ENCODE measurements at regions not wholly inside any gene's neighbourhood (a gene's known extent, or its start where the extent isn't known, plus 50 kb on each side); places are given as distances from the start of the nearest gene placed in this dataset.
"Not testable (repeated sequence)": the region's sequence is repeated elsewhere in the genome, so short reads cannot be mapped to it uniquely, and the experiment has no call there.

- Mint-ChIP-seq H3K4me3 (no peak overlapping the region), H3K4me1 (no peaks in the 10 kb centered on the region), H3K27ac (no peak overlapping the region), H3K9me3 (peaks cover 0 to 9% (median 2%) of the 10 kb centered on the region in 7 donors), H3K36me3 (no peaks in the 10 kb centered on the region), H3K27me3 (no peaks in the 10 kb centered on the region)
- ATAC-seq (ENCODE audit: low read depth in 2 of 2) (no peak), DNase-seq (no peak)
Observed at GRCh38 chr4:74555231-74555630, 110.3 kb downstream of the AREG start.

DNA sequence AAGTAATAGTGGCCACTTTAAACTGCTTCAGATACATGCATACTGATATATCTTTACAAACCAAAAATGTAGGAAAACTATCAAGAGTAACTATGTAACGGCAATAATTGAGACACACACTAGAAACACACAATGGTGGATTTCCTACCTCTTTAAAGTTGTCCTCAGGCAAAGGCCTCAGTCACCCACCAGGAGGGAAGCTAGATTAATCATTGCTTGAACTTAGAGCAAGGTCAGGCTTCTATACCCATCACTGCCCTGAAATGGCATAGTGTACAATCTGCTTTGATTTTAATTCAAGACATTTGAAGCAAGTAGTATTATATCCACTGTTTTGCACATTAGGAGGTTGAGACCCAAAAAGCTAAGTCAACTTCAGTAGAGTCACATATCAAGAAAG is 110.9 kb downstream of the AREG start:
- DNase-seq (no peak), ATAC-seq (ENCODE audit: low read depth in 2 of 2) (no peak)
- no peak overlapping the region for H3K4me3 Mint-ChIP-seq
- H3K9me3 Mint-ChIP-seq, result peaks cover 0 to 9% (median 2%) of the 10 kb centered on the region in 7 donors
- no peak overlapping the region for H3K27ac Mint-ChIP-seq
- H3K4me1 Mint-ChIP-seq, result no peaks in the 10 kb centered on the region
- no peaks in the 10 kb centered on the region for H3K27me3 Mint-ChIP-seq
- H3K36me3 Mint-ChIP-seq, result no peaks in the 10 kb centered on the region

DNA sequence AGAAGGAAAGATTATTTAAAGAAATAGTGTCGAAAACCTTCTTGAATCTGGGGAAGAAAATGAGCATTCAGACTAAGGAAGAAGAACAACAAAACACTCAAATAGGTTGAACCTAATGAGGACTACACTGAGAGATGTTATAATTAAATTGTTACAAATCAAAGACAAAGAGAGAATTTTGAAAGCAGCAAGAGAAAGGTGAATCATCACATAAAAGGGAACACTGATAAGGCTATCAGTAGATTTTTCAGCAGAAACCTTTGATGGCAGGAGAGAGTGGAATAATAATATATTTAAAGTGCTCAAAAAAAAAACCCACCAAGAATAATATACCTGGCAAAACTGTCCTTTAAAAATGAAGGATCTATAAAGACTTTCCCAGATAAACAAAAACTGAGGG is 114.9 kb downstream of the AREG start:
- DNase-seq, result no peak
- no peaks in the 10 kb centered on the region for H3K4me1 Mint-ChIP-seq
- peaks cover 0 to 22% (median 7%) of the 10 kb centered on the region in 7 donors for H3K9me3 Mint-ChIP-seq
- no peak for ATAC-seq (ENCODE audit: low read depth in 2 of 2)
- no peak overlapping the region for H3K27ac Mint-ChIP-seq
- H3K4me3 Mint-ChIP-seq, result no peak overlapping the region
- H3K27me3 Mint-ChIP-seq, result peaks cover 0 to 9% (median 7%) of the 10 kb centered on the region in 3 donors
- H3K36me3 Mint-ChIP-seq, result no peaks in the 10 kb centered on the region

GRCh38 chr4:74567981-74568380 is 123.0 kb downstream of the AREG start:
- Mint-ChIP-seq H3K9me3 (peaks cover 6 to 36% (median 16%) of the 10 kb centered on the region in 7 donors), H3K36me3 (no peaks in the 10 kb centered on the region), H3K27me3 (peaks cover 0 to 9% (median 7%) of the 10 kb centered on the region in 3 donors), H3K27ac (no peak overlapping the region), H3K4me3 (no peak overlapping the region), H3K4me1 (no peaks in the 10 kb centered on the region)
- ATAC-seq (ENCODE audit: low read depth in 2 of 2) (no peak), DNase-seq (no peak)

- H3K27me3 Mint-ChIP-seq, result peaks cover 0 to 8% (median 0%) of the 10 kb centered on the region in 3 donors
- peaks cover 8 to 23% (median 13%) of the 10 kb centered on the region in 7 donors for H3K9me3 Mint-ChIP-seq
- DNase-seq (no peak), ATAC-seq (ENCODE audit: low read depth in 2 of 2) (no peak)
- H3K27ac Mint-ChIP-seq, result no peak overlapping the region
- H3K36me3 Mint-ChIP-seq, result no peaks in the 10 kb centered on the region
- no peaks in the 10 kb centered on the region for H3K4me1 Mint-ChIP-seq
- H3K4me3 Mint-ChIP-seq, result no peak overlapping the region
Observed at GRCh38 chr4:74570095-74570494, 125.2 kb downstream of the AREG start.

GRCh38 chr4:74578329-74578728 is 133.4 kb downstream of the AREG start:
- no peaks in the 10 kb centered on the region for H3K4me1 Mint-ChIP-seq
- H3K27me3 Mint-ChIP-seq, result peaks cover 0 to 9% (median 0%) of the 10 kb centered on the region in 3 donors
- no peaks in the 10 kb centered on the region for H3K36me3 Mint-ChIP-seq
- no peak overlapping the region for H3K4me3 Mint-ChIP-seq
- DNase-seq (no peak), ATAC-seq (ENCODE audit: low read depth in 2 of 2) (no peak)
- H3K27ac Mint-ChIP-seq, result no peak overlapping the region
- H3K9me3 Mint-ChIP-seq, result peaks cover 0 to 5% (median 0%) of the 10 kb centered on the region in 7 donors

- not testable (repeated sequence) for H3K4me3 Mint-ChIP-seq; H3K36me3 Mint-ChIP-seq; H3K27me3 Mint-ChIP-seq; ATAC-seq (ENCODE audit: low read depth in 2 of 2); H3K9me3 Mint-ChIP-seq; H3K4me1 Mint-ChIP-seq; DNase-seq; H3K27ac Mint-ChIP-seq
Observed at GRCh38 chr4:74578865-74579264, 133.9 kb downstream of the AREG start.

DNA sequence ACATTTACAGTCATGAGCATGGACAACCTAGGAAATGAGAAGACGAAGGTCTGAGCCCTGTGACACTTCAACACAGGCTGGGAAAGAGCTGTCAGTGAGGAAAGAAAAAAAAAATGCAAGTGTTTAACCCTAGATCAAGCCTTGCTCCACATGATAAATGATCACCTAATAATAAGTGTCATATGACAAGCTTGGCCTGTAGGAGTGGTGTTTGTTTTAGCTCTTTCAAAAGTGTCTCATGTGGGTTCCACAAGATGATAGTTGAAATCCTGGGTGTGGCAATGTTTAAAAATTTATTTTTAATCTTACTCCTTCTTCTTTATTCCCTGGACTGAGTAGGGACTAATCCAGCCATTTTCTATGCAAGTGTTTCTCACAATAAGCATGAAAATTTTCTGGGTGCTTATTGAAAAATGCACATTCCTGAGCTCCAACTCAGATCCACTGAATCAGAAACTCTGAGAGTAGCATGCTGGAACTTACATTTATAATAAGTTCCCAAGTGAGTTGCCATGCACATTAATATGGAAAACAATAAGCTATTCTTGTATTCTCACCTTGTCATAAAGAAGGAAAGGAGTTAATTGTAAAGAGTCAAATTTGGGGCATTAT is 138.3 kb downstream of the AREG start:
- no peak overlapping the region for H3K27ac Mint-ChIP-seq
- DNase-seq, result no peak
- ATAC-seq (ENCODE audit: low read depth in 2 of 2), result no peak
- H3K36me3 Mint-ChIP-seq, result no peaks in the 10 kb centered on the region
- no peaks in the 10 kb centered on the region for H3K4me1 Mint-ChIP-seq
- H3K9me3 Mint-ChIP-seq, result peaks cover 0 to 1% (median 0%) of the 10 kb centered on the region in 7 donors
- no peak overlapping the region for H3K4me3 Mint-ChIP-seq
- H3K27me3 Mint-ChIP-seq, result no peaks in the 10 kb centered on the region

- no peak overlapping the region for H3K4me3 Mint-ChIP-seq
- peaks cover 0 to 3% (median 0%) of the 10 kb centered on the region in 7 donors for H3K9me3 Mint-ChIP-seq
- no peak overlapping the region for H3K27ac Mint-ChIP-seq
- DNase-seq (no peak), ATAC-seq (ENCODE audit: low read depth in 2 of 2) (no peak)
- no peaks in the 10 kb centered on the region for H3K27me3 Mint-ChIP-seq
- H3K4me1 Mint-ChIP-seq, result no peaks in the 10 kb centered on the region
- H3K36me3 Mint-ChIP-seq, result no peaks in the 10 kb centered on the region
Observed at GRCh38 chr4:74583757-74584156, 138.8 kb downstream of the AREG start.

DNA sequence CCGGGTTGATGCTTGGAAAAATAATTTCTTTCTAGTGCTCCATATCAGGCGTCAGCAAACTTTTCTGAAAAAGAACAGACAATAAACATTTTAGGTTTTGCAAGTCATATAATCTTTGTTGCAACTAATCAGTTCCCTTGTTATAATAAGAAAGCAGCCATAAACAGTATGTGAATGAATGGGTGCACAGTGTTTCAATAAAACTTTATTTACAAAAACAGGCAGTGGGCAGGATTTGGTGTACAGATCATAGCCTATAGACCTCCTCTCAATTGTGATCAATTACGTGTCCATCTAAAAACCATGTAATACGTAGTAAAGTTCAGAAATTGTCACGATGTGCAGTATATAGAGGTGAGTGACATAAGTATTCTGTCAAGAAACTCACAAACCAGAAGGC is 143.4 kb downstream of the AREG start:
- Mint-ChIP-seq H3K4me3 (no peak overlapping the region), H3K27ac (no peak overlapping the region), H3K27me3 (peaks cover 0 to 10% (median 0%) of the 10 kb centered on the region in 3 donors), H3K4me1 (no peaks in the 10 kb centered on the region), H3K36me3 (no peaks in the 10 kb centered on the region), H3K9me3 (peaks cover 0 to 3% (median 0%) of the 10 kb centered on the region in 7 donors)
- DNase-seq, result no peak
- no peak for ATAC-seq (ENCODE audit: low read depth in 2 of 2)

GRCh38 chr4:74590476-74590875 is 145.5 kb downstream of the AREG start:
- ATAC-seq (ENCODE audit: low read depth in 2 of 2) (no peak), DNase-seq (no peak)
- peaks cover 0 to 10% (median 0%) of the 10 kb centered on the region in 3 donors for H3K27me3 Mint-ChIP-seq
- H3K4me3 Mint-ChIP-seq, result no peak overlapping the region
- H3K27ac Mint-ChIP-seq, result no peak overlapping the region
- H3K36me3 Mint-ChIP-seq, result no peaks in the 10 kb centered on the region
- H3K9me3 Mint-ChIP-seq, result peaks cover 0 to 8% (median 0%) of the 10 kb centered on the region in 7 donors
- H3K4me1 Mint-ChIP-seq, result no peaks in the 10 kb centered on the region

DNA sequence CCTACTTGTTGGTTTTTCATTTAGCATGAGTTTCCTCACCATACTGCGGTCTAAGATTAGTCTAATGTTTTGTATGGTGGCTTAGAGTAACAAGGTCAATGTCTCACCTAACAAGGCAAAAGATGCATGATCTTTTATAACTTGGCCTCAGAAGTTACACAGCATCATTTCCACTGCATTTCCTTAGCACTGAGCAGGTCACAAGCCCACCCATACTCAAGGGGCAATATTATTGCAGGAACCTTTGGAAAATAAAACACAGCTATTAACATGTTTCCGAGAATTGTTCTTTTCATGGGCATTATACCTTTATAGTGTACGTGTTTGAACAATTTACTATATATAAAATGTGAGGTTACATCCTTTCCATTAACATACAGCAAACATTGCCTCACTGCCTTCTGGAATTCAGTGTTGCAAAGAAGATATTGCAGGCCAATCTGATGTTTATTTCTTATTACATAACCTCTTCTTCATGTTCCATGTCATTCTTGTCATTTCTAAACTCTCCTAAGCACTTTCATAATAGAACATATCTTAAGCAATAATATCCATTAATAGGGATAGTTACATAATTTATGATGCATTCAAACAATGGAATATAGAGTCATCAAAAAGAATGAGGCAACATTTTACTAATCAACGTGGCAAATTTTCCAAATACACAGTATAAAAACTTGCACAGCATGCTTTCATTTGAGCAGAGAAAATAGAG is 153.8 kb downstream of the AREG start:
- Mint-ChIP-seq H3K4me1 (no peaks in the 10 kb centered on the region), H3K4me3 (no peak overlapping the region), H3K27me3 (no peaks in the 10 kb centered on the region), H3K36me3 (peaks cover 4 to 19% of the 10 kb centered on the region in 2 donors), H3K27ac (no peak overlapping the region), H3K9me3 (peaks cover 4 to 38% (median 19%) of the 10 kb centered on the region in 7 donors)
- DNase-seq (no peak), ATAC-seq (ENCODE audit: low read depth in 2 of 2) (no peak)

DNA sequence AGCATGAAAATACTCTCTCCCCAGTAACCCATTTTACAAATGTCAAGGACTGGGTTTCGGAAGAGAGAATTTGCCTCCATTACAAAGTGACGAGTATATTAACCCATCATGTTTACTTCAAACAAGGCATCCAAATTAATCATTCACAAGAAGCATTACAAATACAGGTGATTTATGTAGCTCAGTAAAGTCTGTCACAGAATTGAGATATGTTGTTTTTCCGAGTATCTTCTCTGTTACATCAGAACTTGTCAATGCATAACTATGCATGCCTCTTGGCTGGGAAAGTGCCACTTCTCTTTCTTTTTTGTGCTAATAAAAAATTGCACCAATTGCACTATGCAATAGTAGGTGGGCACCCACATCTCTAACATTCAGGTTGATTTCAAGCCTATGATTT is 158.2 kb downstream of the AREG start:
- Mint-ChIP-seq H3K4me3 (no peak overlapping the region), H3K27ac (no peak overlapping the region), H3K4me1 (no peaks in the 10 kb centered on the region), H3K27me3 (peaks cover 0 to 9% (median 4%) of the 10 kb centered on the region in 3 donors), H3K9me3 (peaks cover 0 to 4% (median 1%) of the 10 kb centered on the region in 7 donors), H3K36me3 (no peaks in the 10 kb centered on the region)
- no peak for DNase-seq
- ATAC-seq (ENCODE audit: low read depth in 2 of 2), result no peak

- Mint-ChIP-seq H3K27ac (no peak overlapping the region), H3K4me3 (no peak overlapping the region), H3K27me3 (peaks cover 0 to 9% (median 7%) of the 10 kb centered on the region in 3 donors), H3K4me1 (no peaks in the 10 kb centered on the region), H3K9me3 (no peaks in the 10 kb centered on the region), H3K36me3 (no peaks in the 10 kb centered on the region)
- no peak for DNase-seq
- ATAC-seq (ENCODE audit: low read depth in 2 of 2), result no peak
Observed at GRCh38 chr4:74608151-74608949, 163.4 kb downstream of the AREG start.
